Transverse colon (tissue), 4 donors: ENCODE measurements at regions not wholly inside any gene's neighbourhood (a gene's known extent, or its start where the extent isn't known, plus 50 kb on each side); places are given as distances from the start of the nearest gene placed in this dataset.

Experiments
- DNase-seq: peaks from one replicate; pipeline ENCODE4 v3.0.0-alpha.2; 2019
- H3K27ac ChIP-seq, 4 donors: fragments of 200-600 bp; sonication (generic); 2 replicates each; pipeline ENCODE4 v1.5.1; 2016 to 2018; ENCODE audit warnings: inconsistent platforms in 4 of 4
- H3K27me3 ChIP-seq: fragments of 200-600 bp; sonication (generic); 2 replicates; pipeline ENCODE4 v1.5.1; 2017; ENCODE audit warnings: inconsistent platforms
- H3K36me3 ChIP-seq, 4 donors: fragments of 200-600 bp; sonication (generic); 2 replicates each; pipeline ENCODE4 v1.5.1; 2017 to 2019; ENCODE audit warnings: inconsistent platforms in 4 of 4
- H3K4me1 ChIP-seq, 4 donors: fragments of 200-600 bp; sonication (generic); 2 replicates each; pipeline ENCODE4 v1.5.1; 2017 to 2020; ENCODE audit warnings: inconsistent platforms in 4 of 4
- H3K4me3 ChIP-seq, 4 donors: fragments of 200-600 bp; sonication (generic); 1 replicate in 1 of 4; 2 replicates in 3 of 4; pipeline versions ENCODE4 v1.5.1 to v1.6.1; 2017 to 2019; ENCODE audit warnings: inconsistent platforms in 4 of 4
- H3K9me3 ChIP-seq, 2 donors: fragments of 200-600 bp; sonication (generic); 2 replicates each; pipeline ENCODE4 v1.5.1; 2017 to 2019; ENCODE audit warnings: inconsistent platforms in 2 of 2
- CTCF ChIP-seq, 5 experiments: fragments of 200-600 bp in 3 of 5; fragments of 450-650 bp in 2 of 5; sonication (generic) in 3 of 5; IDR thresholded peaks; 1 replicate in 2 of 5; 2 replicates in 3 of 5; pipeline ENCODE4 v1.5.1; 2016 to 2017; ENCODE audit warnings: antibody characterized with exemption in 5 of 5, inconsistent platforms in 3 of 5, mild to moderate bottlenecking in 2 of 5, moderate library complexity in 1 of 5
- EP300 ChIP-seq: sonication (generic); formaldehyde crosslinking; IDR thresholded peaks from one replicate; pipeline ENCODE4 v1.6.1; 2017; ENCODE audit warnings: antibody characterized with exemption, low read depth
- POLR2A ChIP-seq: fragments of 450-650 bp; IDR thresholded peaks from one replicate; pipeline ENCODE4 v1.6.1; 2016; ENCODE audit warnings: antibody characterized with exemption, mild to moderate bottlenecking, moderate library complexity
- POLR2AphosphoS5 ChIP-seq, 3 donors: sonication (generic); formaldehyde crosslinking; IDR thresholded peaks; one replicate each; pipeline ENCODE4 v1.6.1; 2016; ENCODE audit warnings: antibody characterized with exemption in 3 of 3
- WGBS, 2 donors: methylation state at CpG; one replicate each; pipeline ENCODE4 v1.1.5; 2018; ENCODE audit warnings: low coverage in 1 of 2; 5-methylcytosine and 5-hydroxymethylcytosine counted together
- in situ Hi-C, 4 donors: fragments of 200-750 bp; cut with MboI; loops; one replicate each; pipeline versions ENCODE4 v1.15.0 to v1.15.1; 2017; ENCODE audit warnings: low sequenced_read_pairs in 3 of 4, low pct_ligation_motif_present in 1 of 4, low pct_unique_long_range_greater_than_20kb in 1 of 4
- intact Hi-C: fragments of 100-400 bp; cut with DNase I; formaldehyde crosslinking; loops from one replicate; pipeline ENCODE4 v1.15.1; 2023; ENCODE audit warnings: low total_unique reads

DNA sequence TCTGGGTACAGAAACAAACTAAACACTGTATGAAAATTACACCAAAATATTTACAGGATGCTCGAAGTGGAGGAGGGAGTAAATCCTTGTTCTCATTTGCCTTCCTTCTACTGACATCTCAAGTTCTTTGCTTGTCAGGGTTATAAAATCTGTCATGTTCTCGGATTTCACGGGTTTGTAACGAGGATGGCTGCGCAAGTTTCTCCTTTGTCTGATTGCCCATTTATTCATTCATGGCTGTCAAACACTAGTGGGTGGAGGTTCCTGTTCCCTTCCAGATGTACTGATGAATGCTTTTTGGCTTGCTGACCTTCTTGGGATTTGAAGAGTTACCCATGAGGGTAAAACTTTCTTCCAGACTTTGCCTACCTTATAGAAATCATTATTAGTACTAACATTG, 206.9 kb downstream of the SPCS3 start:
- H3K36me3 ChIP-seq, result no peaks in the 10 kb centered on the region
- no peaks in the 10 kb centered on the region for H3K4me1 ChIP-seq
- in situ Hi-C loops, result no loop called here
- H3K4me3 ChIP-seq, result no peak overlapping the region
- no peaks in the 10 kb centered on the region for H3K27me3 ChIP-seq
- H3K9me3 ChIP-seq, result no peaks in the 10 kb centered on the region
- H3K27ac ChIP-seq, result no peak overlapping the region
- no peak for TF ChIP-seq CTCF (IDR thresholded peaks at IDR 0.05)
- TF ChIP-seq POLR2AphosphoS5 (IDR thresholded peaks at IDR 0.05), result no peak
- TF ChIP-seq POLR2A, result no peak
- TF ChIP-seq EP300, result no peak
- 19 to 32% methylated on average over 4 to 5 of the region's 5 CpGs for WGBS, 2 donors
- intact Hi-C loops, result no loop called here
- DNase-seq, result no peak

DNA sequence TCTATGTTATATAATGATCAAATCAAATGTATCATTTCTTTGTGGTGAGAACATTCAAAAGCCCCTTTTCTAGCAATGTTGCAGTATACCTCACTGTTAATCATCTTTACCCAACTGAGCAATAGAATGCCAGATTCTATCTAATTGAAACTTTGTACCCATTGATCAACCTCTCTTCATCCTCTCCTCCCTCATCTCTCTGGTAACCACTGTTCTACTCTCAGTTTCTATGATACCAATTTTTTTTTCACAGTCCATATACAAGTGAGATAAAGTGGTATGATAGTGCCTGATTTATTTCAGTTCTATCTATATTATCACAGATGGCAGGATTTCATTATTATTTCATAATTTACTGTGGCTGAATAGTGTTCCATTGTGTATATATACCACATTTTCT, 209.8 kb downstream of the SPCS3 start:
- H3K4me3 ChIP-seq, result no peak overlapping the region
- H3K36me3 ChIP-seq, result no peaks in the 10 kb centered on the region
- H3K9me3 ChIP-seq, result no peaks in the 10 kb centered on the region
- in situ Hi-C loops, result no loop called here
- no peaks in the 10 kb centered on the region for H3K27me3 ChIP-seq
- H3K4me1 ChIP-seq, result no peaks in the 10 kb centered on the region
- TF ChIP-seq POLR2AphosphoS5 (IDR thresholded peaks at IDR 0.05) (no peak), EP300 (no peak), CTCF (IDR thresholded peaks at IDR 0.05) (no peak), POLR2A (no peak)
- intact Hi-C loops, result no loop called here
- no peak overlapping the region for H3K27ac ChIP-seq
- no peak for DNase-seq

- DNase-seq, result no peak
- Histone ChIP-seq H3K4me3 (no peak overlapping the region), H3K27me3 (no peaks in the 10 kb centered on the region), H3K9me3 (no peaks in the 10 kb centered on the region), H3K4me1 (no peaks in the 10 kb centered on the region), H3K27ac (no peak overlapping the region), H3K36me3 (no peaks in the 10 kb centered on the region)
- intact Hi-C loops (no loop called here), in situ Hi-C loops (no loop called here)
- no peak for TF ChIP-seq POLR2AphosphoS5 (IDR thresholded peaks at IDR 0.05)
- TF ChIP-seq CTCF (IDR thresholded peaks at IDR 0.05), result no peak
- TF ChIP-seq EP300, result no peak
- no peak for TF ChIP-seq POLR2A
Measured at GRCh38 chr4:176533159-176533558, 213.4 kb downstream of the SPCS3 start.

DNA sequence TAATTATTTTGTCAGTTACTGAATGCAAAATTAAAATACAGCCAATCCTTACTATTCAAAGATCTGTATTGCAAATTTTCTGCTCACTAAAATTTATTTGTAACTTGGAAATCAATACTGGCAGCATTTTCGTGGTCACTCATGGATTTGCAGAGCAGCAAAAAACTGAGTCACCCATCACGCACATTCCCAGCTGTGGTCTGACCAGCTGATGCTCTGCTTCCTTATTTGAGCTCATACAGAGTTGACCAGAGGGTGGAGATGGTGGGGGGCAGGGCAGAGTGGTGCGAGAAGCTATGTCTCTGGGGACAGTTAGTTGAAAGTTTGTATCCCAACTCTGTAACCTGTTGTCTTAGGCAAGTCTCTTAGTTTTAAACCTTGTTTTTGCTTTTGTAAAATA, 214.8 kb downstream of the SPCS3 start:
- Histone ChIP-seq H3K9me3 (no peaks in the 10 kb centered on the region), H3K4me1 (no peaks in the 10 kb centered on the region), H3K27me3 (no peaks in the 10 kb centered on the region), H3K36me3 (no peaks in the 10 kb centered on the region), H3K27ac (no peak overlapping the region), H3K4me3 (no peak overlapping the region)
- WGBS, 2 donors, result 32 to 48% methylated on average over 2 to 3 of the region's 3 CpGs
- in situ Hi-C loops, result no loop called here
- TF ChIP-seq POLR2A (no peak), EP300 (no peak), CTCF (IDR thresholded peaks at IDR 0.05) (no peak), POLR2AphosphoS5 (IDR thresholded peaks at IDR 0.05) (no peak)
- no peak for DNase-seq
- intact Hi-C loops, result no loop called here
